ENCODE measurements at regions not wholly inside any gene's neighbourhood (a gene's known extent, or its start where the extent isn't known, plus 50 kb on each side); places are given as distances from the start of the nearest gene placed in this dataset.

DNA sequence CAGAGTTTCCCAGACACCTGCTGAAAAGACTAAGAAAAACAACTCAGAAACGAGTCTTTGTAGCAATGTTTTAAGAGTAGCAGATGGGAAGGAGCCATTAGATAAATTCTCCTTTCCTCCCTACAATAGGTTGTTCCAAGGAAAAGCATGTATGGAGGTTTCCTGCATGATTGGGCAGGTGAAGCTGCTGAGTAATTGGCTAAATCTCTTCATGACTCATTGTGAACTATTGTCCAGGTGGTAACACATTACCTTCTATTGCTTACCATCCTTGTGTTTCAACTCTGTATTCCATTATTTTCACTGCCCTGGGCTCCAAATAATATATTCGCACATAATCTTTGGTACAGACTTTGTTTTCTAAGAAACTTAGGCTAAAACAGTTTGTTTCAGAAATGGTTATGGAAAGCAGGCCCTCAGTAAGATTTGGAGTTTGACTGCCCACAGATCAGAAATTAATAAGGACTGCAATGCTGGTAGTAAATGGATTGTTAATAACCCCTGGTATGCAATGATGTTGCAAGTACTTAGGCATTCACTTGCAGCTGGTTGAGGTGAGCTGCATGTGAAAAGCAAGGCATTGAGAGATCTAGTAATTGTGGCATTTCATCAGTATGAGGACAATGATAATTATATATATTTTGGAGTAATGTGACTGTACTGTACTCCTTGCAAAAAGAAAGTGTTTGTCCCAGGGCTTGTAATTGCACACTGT, 281.4 kb upstream of the VLDLR start:
- H3K9me3 Mint-ChIP-seq (ENCODE audit: unreplicated experiment), result no peaks in the 10 kb centered on the region

DNA sequence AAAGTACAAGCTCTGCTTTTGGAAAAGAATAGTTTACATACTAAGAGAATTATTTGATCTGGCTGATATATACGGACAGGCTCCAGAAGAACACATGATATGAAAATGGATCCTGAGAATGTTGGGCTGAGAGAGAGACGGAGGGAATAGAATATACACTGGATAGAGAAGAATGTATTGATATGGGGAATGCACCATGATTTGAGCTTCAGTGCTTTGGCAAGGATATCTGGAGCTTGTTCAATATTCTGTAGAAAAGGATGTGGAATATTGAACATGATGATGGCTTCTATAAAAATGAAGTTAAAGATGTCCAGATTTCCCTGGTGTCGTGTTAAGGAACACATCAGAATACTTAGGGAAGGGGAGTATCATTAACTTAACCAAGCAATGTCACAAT, 280.5 kb upstream of the VLDLR start:
- Mint-ChIP-seq H3K9me3 (ENCODE audit: unreplicated experiment) (no peaks in the 10 kb centered on the region), H3K27ac (ENCODE audit: unreplicated experiment) (no peak overlapping the region), H3K4me1 (ENCODE audit: low read depth, unreplicated experiment) (no peaks in the 10 kb centered on the region), H3K36me3 (ENCODE audit: unreplicated experiment) (no peaks in the 10 kb centered on the region), H3K4me3 (ENCODE audit: unreplicated experiment) (no peak overlapping the region), H3K27me3 (ENCODE audit: unreplicated experiment) (no peaks in the 10 kb centered on the region)
- no peak for DNase-seq
- TF ChIP-seq, protein P1, sequence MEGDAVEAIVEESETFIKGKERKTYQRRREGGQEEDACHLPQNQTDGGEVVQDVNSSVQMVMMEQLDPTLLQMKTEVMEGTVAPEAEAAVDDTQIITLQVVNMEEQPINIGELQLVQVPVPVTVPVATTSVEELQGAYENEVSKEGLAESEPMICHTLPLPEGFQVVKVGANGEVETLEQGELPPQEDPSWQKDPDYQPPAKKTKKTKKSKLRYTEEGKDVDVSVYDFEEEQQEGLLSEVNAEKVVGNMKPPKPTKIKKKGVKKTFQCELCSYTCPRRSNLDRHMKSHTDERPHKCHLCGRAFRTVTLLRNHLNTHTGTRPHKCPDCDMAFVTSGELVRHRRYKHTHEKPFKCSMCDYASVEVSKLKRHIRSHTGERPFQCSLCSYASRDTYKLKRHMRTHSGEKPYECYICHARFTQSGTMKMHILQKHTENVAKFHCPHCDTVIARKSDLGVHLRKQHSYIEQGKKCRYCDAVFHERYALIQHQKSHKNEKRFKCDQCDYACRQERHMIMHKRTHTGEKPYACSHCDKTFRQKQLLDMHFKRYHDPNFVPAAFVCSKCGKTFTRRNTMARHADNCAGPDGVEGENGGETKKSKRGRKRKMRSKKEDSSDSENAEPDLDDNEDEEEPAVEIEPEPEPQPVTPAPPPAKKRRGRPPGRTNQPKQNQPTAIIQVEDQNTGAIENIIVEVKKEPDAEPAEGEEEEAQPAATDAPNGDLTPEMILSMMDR (IDR thresholded peaks at IDR 0.05; ENCODE audit: partially characterized antibody, unreplicated experiment), result no peak

More for the DNA sequence above, 281.4 kb upstream of the VLDLR start:
- DNase-seq, result no peak
- H3K27me3 Mint-ChIP-seq (ENCODE audit: unreplicated experiment), result no peaks in the 10 kb centered on the region
- TF ChIP-seq, protein P1 (IDR thresholded peaks at IDR 0.05; ENCODE audit: partially characterized antibody, unreplicated experiment), result no peak
- no peak overlapping the region for H3K27ac Mint-ChIP-seq (ENCODE audit: unreplicated experiment)
- H3K36me3 Mint-ChIP-seq (ENCODE audit: unreplicated experiment), result no peaks in the 10 kb centered on the region
- no peak overlapping the region for H3K4me3 Mint-ChIP-seq (ENCODE audit: unreplicated experiment)
- no peaks in the 10 kb centered on the region for H3K4me1 Mint-ChIP-seq (ENCODE audit: low read depth, unreplicated experiment)

DNA sequence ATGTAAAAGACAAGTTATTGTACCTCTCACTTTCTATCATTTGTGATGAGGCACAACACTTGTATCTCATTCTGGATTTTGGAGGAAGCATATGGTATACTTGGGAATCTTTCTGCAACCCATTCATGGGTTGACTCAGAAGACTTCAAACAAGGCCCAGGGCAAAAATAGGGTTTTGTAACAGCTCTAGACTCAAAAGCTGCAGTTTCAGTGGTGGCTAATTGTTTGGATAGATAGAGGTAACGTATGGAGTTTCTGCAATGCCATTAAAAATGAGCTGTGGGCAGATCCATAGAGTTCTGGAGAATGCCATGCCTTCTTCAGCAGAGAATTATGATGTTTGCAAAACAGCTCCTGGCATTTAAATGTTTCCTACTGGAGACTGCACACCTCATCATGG, 279.6 kb upstream of the VLDLR start:
- no peak overlapping the region for H3K4me3 Mint-ChIP-seq (ENCODE audit: unreplicated experiment)
- no peaks in the 10 kb centered on the region for H3K27me3 Mint-ChIP-seq (ENCODE audit: unreplicated experiment)
- no peaks in the 10 kb centered on the region for H3K36me3 Mint-ChIP-seq (ENCODE audit: unreplicated experiment)
- TF ChIP-seq, protein P1 (IDR thresholded peaks at IDR 0.05; ENCODE audit: partially characterized antibody, unreplicated experiment), result no peak
- H3K4me1 Mint-ChIP-seq (ENCODE audit: low read depth, unreplicated experiment), result no peaks in the 10 kb centered on the region
- no peak overlapping the region for H3K27ac Mint-ChIP-seq (ENCODE audit: unreplicated experiment)
- H3K9me3 Mint-ChIP-seq (ENCODE audit: unreplicated experiment), result no peaks in the 10 kb centered on the region
- DNase-seq, result no peak

DNA sequence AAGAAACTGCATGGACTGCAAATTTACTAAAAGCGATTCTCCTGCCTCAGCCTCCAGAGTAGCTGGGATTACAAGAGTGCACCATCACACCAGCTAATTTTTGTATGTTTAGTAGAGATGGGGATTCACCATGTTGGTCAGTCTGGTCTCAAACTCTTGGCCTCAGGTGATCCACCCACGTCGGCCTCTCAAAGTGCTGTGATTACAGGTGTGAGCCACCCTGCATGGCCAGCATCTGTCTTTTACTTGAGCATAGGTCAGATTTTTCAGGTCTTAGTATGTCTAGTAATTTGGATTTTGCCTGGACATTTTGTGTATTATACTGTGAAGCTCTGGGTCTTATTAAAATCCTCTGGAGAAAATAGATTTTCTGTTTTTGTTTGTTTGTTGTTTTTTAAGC, 277.8 kb upstream of the VLDLR start:
- H3K36me3 Mint-ChIP-seq (ENCODE audit: unreplicated experiment), result no peaks in the 10 kb centered on the region
- peaks cover 5% of the 10 kb centered on the region for H3K9me3 Mint-ChIP-seq (ENCODE audit: unreplicated experiment)
- H3K27ac Mint-ChIP-seq (ENCODE audit: unreplicated experiment), result no peak overlapping the region
- no peaks in the 10 kb centered on the region for H3K27me3 Mint-ChIP-seq (ENCODE audit: unreplicated experiment)
- no peaks in the 10 kb centered on the region for H3K4me1 Mint-ChIP-seq (ENCODE audit: low read depth, unreplicated experiment)
- TF ChIP-seq, protein P1 (IDR thresholded peaks at IDR 0.05; ENCODE audit: partially characterized antibody, unreplicated experiment), result no peak
- no peak overlapping the region for H3K4me3 Mint-ChIP-seq (ENCODE audit: unreplicated experiment)
- DNase-seq, result no peak

DNA sequence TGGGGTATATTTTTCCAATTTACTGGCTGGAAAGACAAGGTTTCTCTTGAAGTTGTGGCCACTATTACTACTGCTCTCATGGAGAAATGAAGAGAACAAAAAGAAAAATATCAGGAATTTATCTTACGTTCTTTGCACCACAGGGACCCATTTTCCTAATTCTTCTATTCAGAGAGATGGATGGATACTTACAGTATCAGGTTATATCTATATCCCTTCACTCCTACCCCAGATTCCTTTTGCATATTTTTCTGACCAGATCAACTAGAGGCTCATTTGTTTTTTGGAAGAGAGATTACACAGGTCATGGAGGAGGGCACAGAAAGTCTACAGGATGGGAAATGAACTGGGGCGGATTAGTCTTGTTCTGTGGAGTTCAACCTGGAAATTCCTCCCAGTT, 277.2 kb upstream of the VLDLR start:
- no peaks in the 10 kb centered on the region for H3K27me3 Mint-ChIP-seq (ENCODE audit: unreplicated experiment)
- peaks cover 5% of the 10 kb centered on the region for H3K9me3 Mint-ChIP-seq (ENCODE audit: unreplicated experiment)
- DNase-seq, result no peak
- no peak overlapping the region for H3K27ac Mint-ChIP-seq (ENCODE audit: unreplicated experiment)
- TF ChIP-seq, protein P1 (IDR thresholded peaks at IDR 0.05; ENCODE audit: partially characterized antibody, unreplicated experiment), result no peak
- H3K4me1 Mint-ChIP-seq (ENCODE audit: low read depth, unreplicated experiment), result no peaks in the 10 kb centered on the region
- no peak overlapping the region for H3K4me3 Mint-ChIP-seq (ENCODE audit: unreplicated experiment)
- no peaks in the 10 kb centered on the region for H3K36me3 Mint-ChIP-seq (ENCODE audit: unreplicated experiment)

Measured in glutamatergic neuron (in vitro differentiated cells).